ENCODE measurements at regions not wholly inside any gene's neighbourhood (a gene's known extent, or its start where the extent isn't known, plus 50 kb on each side); places are given as distances from the start of the nearest gene placed in this dataset.

DNA sequence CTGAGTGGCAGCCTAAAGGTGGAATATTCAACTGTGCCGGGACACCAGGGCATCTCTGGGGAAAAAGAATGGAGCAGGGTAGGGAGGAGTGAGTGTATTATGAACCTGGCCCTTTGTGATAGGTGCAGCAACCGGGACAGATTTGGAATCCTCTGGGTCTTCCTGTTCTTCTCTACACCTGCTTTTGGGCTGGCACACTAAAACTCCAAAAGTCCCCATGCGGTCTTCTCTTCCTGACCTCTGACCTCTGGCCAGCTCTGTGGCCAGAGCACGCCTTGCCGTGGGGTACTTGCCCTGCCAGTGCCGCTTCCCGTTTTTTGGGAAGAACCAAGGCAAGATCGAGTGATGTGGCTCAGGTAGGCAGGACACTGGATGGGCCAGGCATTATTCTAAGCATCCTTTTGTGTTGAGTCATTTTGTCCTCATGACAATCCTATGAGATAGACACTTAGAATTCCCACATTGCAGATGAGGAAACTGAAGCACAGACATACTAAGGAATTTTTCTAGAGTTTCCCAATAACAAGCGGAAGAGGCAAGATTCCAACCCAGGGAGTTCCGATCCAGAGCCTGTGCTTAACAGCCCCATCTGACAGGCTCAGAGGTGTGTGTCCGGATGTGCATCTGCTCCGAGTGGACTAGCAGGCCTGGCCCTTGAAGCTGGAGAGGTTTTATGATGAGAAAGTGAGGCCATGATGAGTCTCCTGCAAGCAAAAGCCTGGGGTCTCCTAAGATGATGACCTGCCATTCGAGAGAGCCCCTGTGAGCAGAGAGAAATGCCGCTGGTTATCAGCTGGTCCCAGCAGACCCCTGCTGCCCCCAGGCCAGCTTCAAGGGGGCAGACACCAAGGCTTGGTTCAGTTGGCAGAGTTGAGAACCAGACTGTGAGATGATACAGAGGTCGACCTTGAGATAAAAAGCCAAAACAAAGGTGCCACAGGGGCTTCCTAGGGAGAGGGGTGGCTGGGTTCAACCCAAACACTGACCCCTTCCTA, 67.9 kb upstream of the ESRRB start:
- TF ChIP-seq, protein P1, sequence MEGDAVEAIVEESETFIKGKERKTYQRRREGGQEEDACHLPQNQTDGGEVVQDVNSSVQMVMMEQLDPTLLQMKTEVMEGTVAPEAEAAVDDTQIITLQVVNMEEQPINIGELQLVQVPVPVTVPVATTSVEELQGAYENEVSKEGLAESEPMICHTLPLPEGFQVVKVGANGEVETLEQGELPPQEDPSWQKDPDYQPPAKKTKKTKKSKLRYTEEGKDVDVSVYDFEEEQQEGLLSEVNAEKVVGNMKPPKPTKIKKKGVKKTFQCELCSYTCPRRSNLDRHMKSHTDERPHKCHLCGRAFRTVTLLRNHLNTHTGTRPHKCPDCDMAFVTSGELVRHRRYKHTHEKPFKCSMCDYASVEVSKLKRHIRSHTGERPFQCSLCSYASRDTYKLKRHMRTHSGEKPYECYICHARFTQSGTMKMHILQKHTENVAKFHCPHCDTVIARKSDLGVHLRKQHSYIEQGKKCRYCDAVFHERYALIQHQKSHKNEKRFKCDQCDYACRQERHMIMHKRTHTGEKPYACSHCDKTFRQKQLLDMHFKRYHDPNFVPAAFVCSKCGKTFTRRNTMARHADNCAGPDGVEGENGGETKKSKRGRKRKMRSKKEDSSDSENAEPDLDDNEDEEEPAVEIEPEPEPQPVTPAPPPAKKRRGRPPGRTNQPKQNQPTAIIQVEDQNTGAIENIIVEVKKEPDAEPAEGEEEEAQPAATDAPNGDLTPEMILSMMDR (IDR thresholded peaks at IDR 0.05; ENCODE audit: low read depth, low read length), result no peak
- H3K4me3 ChIP-seq (ENCODE audit: low read depth, low read length), result no peak overlapping the region
- H3K36me3 ChIP-seq, result no peaks in the 10 kb centered on the region
- DNase-seq, result no peak
- H3K27ac ChIP-seq, result no peak overlapping the region
- no peaks in the 10 kb centered on the region for H3K27me3 ChIP-seq (ENCODE audit: insufficient read depth, low read depth, severe bottlenecking)
- H3K9me3 ChIP-seq (ENCODE audit: severe bottlenecking), result no peaks in the 10 kb centered on the region

DNA sequence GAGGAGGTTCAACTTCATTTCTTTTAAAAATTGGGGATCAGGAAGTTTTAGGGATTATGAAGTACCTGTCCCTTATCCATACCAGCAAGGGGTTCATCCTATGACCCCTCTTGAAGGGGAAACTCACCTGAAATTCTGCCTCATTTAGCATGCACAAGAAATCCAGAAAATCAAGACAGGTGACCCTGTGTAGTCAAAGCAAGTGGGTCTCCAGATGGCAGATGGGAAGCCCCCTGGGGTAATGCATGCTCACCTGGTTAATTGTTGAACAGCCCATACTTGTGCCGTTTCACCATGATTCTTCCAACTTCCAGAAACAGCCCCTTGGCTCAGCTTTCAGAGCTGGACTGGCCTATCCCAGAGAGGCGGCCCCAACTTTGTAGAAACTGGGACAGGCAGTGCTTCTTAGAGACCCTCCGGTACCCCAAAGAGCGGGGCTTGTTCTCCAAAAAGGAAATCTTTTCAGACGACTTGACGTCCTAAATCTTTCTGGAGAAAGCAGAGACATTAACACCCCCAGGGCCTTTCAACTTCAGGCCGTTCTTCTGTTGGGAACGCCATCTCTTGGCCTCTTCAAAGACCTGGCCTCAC, 66.3 kb upstream of the ESRRB start:
- Histone ChIP-seq H3K27ac (no peak overlapping the region), H3K4me3 (ENCODE audit: low read depth, low read length) (no peak overlapping the region), H3K36me3 (no peaks in the 10 kb centered on the region), H3K9me3 (ENCODE audit: severe bottlenecking) (no peaks in the 10 kb centered on the region), H3K27me3 (ENCODE audit: insufficient read depth, low read depth, severe bottlenecking) (no peaks in the 10 kb centered on the region)
- TF ChIP-seq, protein P1 (IDR thresholded peaks at IDR 0.05; ENCODE audit: low read depth, low read length), result no peak
- DNase-seq, result no peak

DNA sequence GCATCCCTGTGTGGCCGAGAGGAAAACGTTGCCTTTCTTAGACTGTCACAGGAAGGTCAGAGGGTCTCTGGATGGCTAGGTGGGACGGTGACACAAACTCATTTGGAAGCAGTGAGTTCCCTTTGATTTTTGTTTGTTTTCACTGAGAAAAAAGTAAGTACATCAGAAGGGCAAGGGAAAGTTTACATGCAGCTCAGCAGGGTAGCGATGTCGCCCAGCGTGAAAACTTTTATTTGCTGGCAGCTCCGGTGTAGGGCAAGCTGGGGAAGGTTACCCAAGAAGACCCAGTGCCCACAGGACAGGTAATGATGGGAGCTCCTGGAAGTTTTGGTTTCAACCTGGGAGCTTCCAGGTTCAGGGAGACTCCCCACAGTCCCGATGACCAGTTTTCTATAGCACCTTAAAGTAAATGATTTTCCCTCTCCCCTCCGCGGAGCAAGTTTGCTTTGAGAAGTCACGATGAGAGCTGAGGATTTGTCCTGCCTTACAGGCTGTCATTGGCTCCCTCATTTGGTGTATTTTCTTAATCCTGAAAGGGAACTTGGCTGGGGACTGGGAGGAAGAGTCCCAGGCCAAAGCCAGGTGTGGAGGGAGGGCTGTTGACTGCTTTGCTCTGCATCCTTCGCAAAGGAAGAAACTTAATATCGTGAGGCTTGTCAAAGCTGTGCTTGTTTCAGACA, 64.7 kb upstream of the ESRRB start:
- no peak for DNase-seq
- Histone ChIP-seq H3K9me3 (ENCODE audit: severe bottlenecking) (no peaks in the 10 kb centered on the region), H3K27me3 (ENCODE audit: insufficient read depth, low read depth, severe bottlenecking) (no peaks in the 10 kb centered on the region), H3K36me3 (no peaks in the 10 kb centered on the region), H3K27ac (no peak overlapping the region), H3K4me3 (ENCODE audit: low read depth, low read length) (no peak overlapping the region)
- TF ChIP-seq, protein P1 (IDR thresholded peaks at IDR 0.05; ENCODE audit: low read depth, low read length), result no peak

DNA sequence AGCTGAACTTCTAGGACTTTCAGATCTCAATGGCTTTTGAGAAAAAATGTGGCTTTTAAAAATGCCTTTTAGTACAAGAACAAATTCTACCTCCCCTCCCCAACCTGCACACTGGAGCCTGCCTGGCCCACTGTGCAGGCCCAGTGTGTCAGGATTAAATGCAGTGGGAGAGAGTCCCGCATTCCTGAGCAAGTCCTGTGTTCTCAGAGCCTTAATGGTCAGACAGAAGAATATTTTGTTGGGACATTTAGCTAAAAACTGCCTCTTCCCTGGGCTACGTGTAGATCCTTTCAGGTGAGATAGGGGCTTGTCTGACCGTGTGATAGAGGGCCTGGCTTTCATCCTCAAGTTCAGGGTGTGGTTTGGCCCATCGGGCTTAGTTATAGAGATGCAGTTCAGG, 63.1 kb upstream of the ESRRB start:
- H3K9me3 ChIP-seq (ENCODE audit: severe bottlenecking), result no peaks in the 10 kb centered on the region
- H3K36me3 ChIP-seq, result no peaks in the 10 kb centered on the region
- TF ChIP-seq, protein P1 (IDR thresholded peaks at IDR 0.05; ENCODE audit: low read depth, low read length), result no peak
- H3K4me3 ChIP-seq (ENCODE audit: low read depth, low read length), result no peak overlapping the region
- H3K27me3 ChIP-seq (ENCODE audit: insufficient read depth, low read depth, severe bottlenecking), result no peaks in the 10 kb centered on the region
- DNase-seq, result no peak
- no peak overlapping the region for H3K27ac ChIP-seq

DNA sequence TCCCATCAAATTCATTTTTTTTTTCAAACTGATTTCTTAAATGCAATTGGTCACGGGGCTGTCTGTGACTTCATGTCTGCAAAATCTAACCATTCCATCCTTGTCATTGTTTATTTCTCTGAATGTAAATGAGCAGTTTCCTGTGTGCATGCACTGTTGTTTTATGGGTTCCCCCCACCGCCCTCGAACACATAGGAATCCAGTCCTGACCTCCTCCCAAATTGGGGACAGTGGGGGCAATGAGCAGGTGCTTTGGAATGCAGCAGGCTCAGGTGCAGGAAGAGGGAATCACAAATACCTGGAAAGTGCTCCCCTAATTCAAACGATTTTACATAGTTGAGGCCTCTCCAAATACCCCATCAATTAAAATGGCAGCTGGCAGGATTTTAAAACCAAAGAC, 62.6 kb upstream of the ESRRB start:
- Histone ChIP-seq H3K36me3 (no peaks in the 10 kb centered on the region), H3K27me3 (ENCODE audit: insufficient read depth, low read depth, severe bottlenecking) (no peaks in the 10 kb centered on the region), H3K27ac (no peak overlapping the region), H3K9me3 (ENCODE audit: severe bottlenecking) (no peaks in the 10 kb centered on the region), H3K4me3 (ENCODE audit: low read depth, low read length) (no peak overlapping the region)
- no peak for DNase-seq
- TF ChIP-seq, protein P1 (IDR thresholded peaks at IDR 0.05; ENCODE audit: low read depth, low read length), result no peak

Measured in WERI-Rb-1 (cell line).